ENCODE measurements at regions not wholly inside any gene's neighbourhood (a gene's known extent, or its start where the extent isn't known, plus 50 kb on each side); places are given as distances from the start of the nearest gene placed in this dataset.

- Histone ChIP-seq H2BK15ac (ENCODE audit: low read depth, low read length) (no peak overlapping the region), H2AK9ac (replicated peaks; ENCODE audit: low read depth, low read length, poor library complexity) (no peak overlapping the region), H4K8ac (ENCODE audit: low read depth in 2 of 2, low read length in 2 of 2) (no peak overlapping the region), H3K36me3 (ENCODE audit: control insufficient read depth, insufficient read depth, low read length) (no peaks in the 10 kb centered on the region), H3K23ac (ENCODE audit: low read depth, low read length) (no peak overlapping the region), H3K18ac (ENCODE audit: low read depth, low read length) (no peak overlapping the region), H3K27me3 (ENCODE audit: control insufficient read depth, insufficient read depth, low read length) (no peaks in the 10 kb centered on the region), H2AFZ (replicated peaks; ENCODE audit: low read length, poor library complexity) (no peak overlapping the region), H3K9me3 (ENCODE audit: control insufficient read depth, insufficient read depth, low read length) (no peaks in the 10 kb centered on the region), H2BK120ac (ENCODE audit: low read depth, low read length) (no peak overlapping the region), H2BK20ac (ENCODE audit: low read depth, low read length) (no peak overlapping the region), H3K9me1 (ENCODE audit: insufficient read depth, low read length) (no peaks in the 10 kb centered on the region), H3K4me2 (ENCODE audit: low read depth, low read length) (no peak overlapping the region), H2BK5ac (ENCODE audit: low read depth, low read length, poor library complexity, severe bottlenecking) (no peak overlapping the region), H3K4ac (ENCODE audit: low read depth, low read length) (no peak overlapping the region), H2AK5ac (ENCODE audit: low read depth, low read length) (no peak overlapping the region), H3K4me3 (ENCODE audit: insufficient read depth, low read depth, low read length) (no peak overlapping the region), H3K27ac (ENCODE audit: insufficient read depth, low read length) (no peak overlapping the region), H4K91ac (ENCODE audit: insufficient read depth, low read depth, low read length) (no peak overlapping the region), H3K79me1 (ENCODE audit: low read depth in 1 of 2, low read length in 2 of 2) (no peaks in the 10 kb centered on the region), H3K4me1 (ENCODE audit: control insufficient read depth, insufficient read depth, low read length) (no peaks in the 10 kb centered on the region), H3K56ac (ENCODE audit: extremely low read depth, insufficient read depth, low read length) (no peak overlapping the region), H4K5ac (ENCODE audit: low read depth, low read length) (no peak overlapping the region), H3K9ac (ENCODE audit: low read depth, low read length) (no peak overlapping the region), H3K14ac (replicated peaks; ENCODE audit: low read depth, low read length) (no peak overlapping the region), H4K20me1 (ENCODE audit: insufficient read depth, low read length) (no peaks in the 10 kb centered on the region)
- POLR2A ChIA-PET (ENCODE audit: unreplicated experiment) = no interaction called here
- intact Hi-C loops (cut with micrococcal nuclease) = no loop called here
- DNase-seq = no peak
- BruUV-seq (replicated peaks) = no TSS peak
- dilution Hi-C loops (cut with HindIII; ENCODE audit: low sequenced_read_pairs, unreplicated experiment) = no loop called here
- ATAC-seq (ENCODE audit: low read depth) = no peak
- no peak for TF ChIP-seq ELK1 (IDR thresholded peaks at IDR 0.05; ENCODE audit: borderline replicate concordance, low read depth, low read length)
- no peak for TF ChIP-seq CEBPB (IDR thresholded peaks at IDR 0.05; ENCODE audit: low read depth, low read length)
- TF ChIP-seq SMC3 (IDR thresholded peaks at IDR 0.05; ENCODE audit: low read depth, low read length) = no peak
- TF ChIP-seq RAD21 (IDR thresholded peaks at IDR 0.05; ENCODE audit: low read length) = no peak
- TF ChIP-seq CHD1 (IDR thresholded peaks at IDR 0.05; ENCODE audit: low read depth, low read length) = no peak
- no peak for TF ChIP-seq CTCF (conservative IDR thresholded peaks at IDR 0.05; ENCODE audit: low read depth, low read length)
- no peak for TF ChIP-seq MAFK (IDR thresholded peaks at IDR 0.05; ENCODE audit: low read depth, low read length)
- TF ChIP-seq USF2 (IDR thresholded peaks at IDR 0.05; ENCODE audit: low read depth, low read length) = no peak
- no peak for TF ChIP-seq MAZ (IDR thresholded peaks at IDR 0.05; ENCODE audit: borderline replicate concordance, low read depth, low read length)
- TF ChIP-seq FOS (IDR thresholded peaks at IDR 0.05; ENCODE audit: low read depth, low read length) = no peak
- CTCF ChIA-PET = no interaction called here
- in situ Hi-C loops (cut with MboI; ENCODE audit: low sequenced_read_pairs) = no loop called here
Observed at GRCh38 chr3:24734019-24734418, 239.4 kb upstream of the THRB start.
